ENCODE measurements at regions not wholly inside any gene's neighbourhood (a gene's known extent, or its start where the extent isn't known, plus 50 kb on each side); places are given as distances from the start of the nearest gene placed in this dataset.

GRCh38 chr1:239840336-239840735 is 251.3 kb upstream of the FMN2 start:
- no peaks in the 10 kb centered on the region for H3K9me3 ChIP-seq (ENCODE audit: low read depth)
- H3K27ac ChIP-seq, result no peak overlapping the region
- no peaks in the 10 kb centered on the region for H3K4me1 ChIP-seq (ENCODE audit: insufficient read depth)
- 84% methylated on average over 1 of the region's 1 CpG for WGBS (ENCODE audit: low lambda C conversion rate, missing lambda C conversion rate)
- H3K79me2 ChIP-seq, result no peaks in the 10 kb centered on the region
- H3K9me2 ChIP-seq (replicated peaks; ENCODE audit: insufficient read depth), result no peaks in the 10 kb centered on the region
- H3K36me3 ChIP-seq (replicated peaks; ENCODE audit: insufficient read depth, low read depth), result no peaks in the 10 kb centered on the region
- H2AFZ ChIP-seq, result no peak overlapping the region
- no peaks in the 10 kb centered on the region for H3K27me3 ChIP-seq
- DNase-seq (ENCODE audit: low spot score), result no peak
- H3K4me2 ChIP-seq, result no peak overlapping the region
- TF ChIP-seq EZH2 (IDR thresholded peaks at IDR 0.05; ENCODE audit: borderline replicate concordance) (no peak), CTCF (IDR thresholded peaks at IDR 0.05; ENCODE audit: poor library complexity) (no peak), EZH2phosphoT487 (IDR thresholded peaks at IDR 0.05; ENCODE audit: low read depth, severe bottlenecking, unreplicated experiment) (no peak)
- no peaks in the 10 kb centered on the region for H4K20me1 ChIP-seq (ENCODE audit: insufficient read depth, poor library complexity, severe bottlenecking)
- H3K4me3 ChIP-seq, result no peak overlapping the region

- no peaks in the 10 kb centered on the region for H3K4me1 ChIP-seq (ENCODE audit: insufficient read depth)
- H3K36me3 ChIP-seq (replicated peaks; ENCODE audit: insufficient read depth, low read depth), result no peaks in the 10 kb centered on the region
- H2AFZ ChIP-seq, result no peak overlapping the region
- TF ChIP-seq EZH2 (IDR thresholded peaks at IDR 0.05; ENCODE audit: borderline replicate concordance) (no peak), EZH2phosphoT487 (IDR thresholded peaks at IDR 0.05; ENCODE audit: low read depth, severe bottlenecking, unreplicated experiment) (no peak), CTCF (IDR thresholded peaks at IDR 0.05; ENCODE audit: poor library complexity) (no peak)
- H3K4me3 ChIP-seq, result no peak overlapping the region
- DNase-seq (ENCODE audit: low spot score), result no peak
- no peak overlapping the region for H3K27ac ChIP-seq
- H3K9me2 ChIP-seq (replicated peaks; ENCODE audit: insufficient read depth), result no peaks in the 10 kb centered on the region
- no peak overlapping the region for H3K4me2 ChIP-seq
- 83% methylated on average over 3 of the region's 3 CpGs for WGBS (ENCODE audit: low lambda C conversion rate, missing lambda C conversion rate)
- no peaks in the 10 kb centered on the region for H4K20me1 ChIP-seq (ENCODE audit: insufficient read depth, poor library complexity, severe bottlenecking)
- no peaks in the 10 kb centered on the region for H3K27me3 ChIP-seq
- no peaks in the 10 kb centered on the region for H3K79me2 ChIP-seq
- no peaks in the 10 kb centered on the region for H3K9me3 ChIP-seq (ENCODE audit: low read depth)
Observed at GRCh38 chr1:239840790-239841189, 250.9 kb upstream of the FMN2 start.

DNA sequence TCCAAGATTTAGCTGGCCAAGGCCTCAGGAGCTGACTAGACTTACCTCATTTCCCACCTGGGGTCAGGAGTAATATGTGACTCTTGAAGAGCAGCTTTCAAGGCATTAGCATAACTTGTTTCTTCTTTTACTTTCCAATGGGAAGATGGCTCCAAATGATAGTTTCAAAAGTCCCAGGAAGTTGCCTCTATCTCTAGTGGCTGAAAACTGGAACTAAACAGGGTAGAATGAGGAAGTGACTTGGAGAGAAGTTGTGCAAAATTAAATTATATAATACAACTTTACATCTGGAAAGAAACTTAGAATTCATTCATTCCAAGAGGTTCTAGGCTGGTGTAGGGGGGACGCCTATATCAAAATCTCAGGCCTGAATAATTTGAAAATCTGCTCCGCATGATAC is 250.1 kb upstream of the FMN2 start:
- Histone ChIP-seq H3K4me3 (no peak overlapping the region), H3K9me3 (ENCODE audit: low read depth) (no peaks in the 10 kb centered on the region), H3K4me1 (ENCODE audit: insufficient read depth) (no peaks in the 10 kb centered on the region), H3K27ac (no peak overlapping the region), H3K79me2 (no peaks in the 10 kb centered on the region), H3K27me3 (no peaks in the 10 kb centered on the region), H2AFZ (no peak overlapping the region), H3K36me3 (replicated peaks; ENCODE audit: insufficient read depth, low read depth) (no peaks in the 10 kb centered on the region), H4K20me1 (ENCODE audit: insufficient read depth, poor library complexity, severe bottlenecking) (no peaks in the 10 kb centered on the region), H3K4me2 (no peak overlapping the region), H3K9me2 (replicated peaks; ENCODE audit: insufficient read depth) (no peaks in the 10 kb centered on the region)
- 95% methylated on average over 2 of the region's 2 CpGs for WGBS (ENCODE audit: low lambda C conversion rate, missing lambda C conversion rate)
- TF ChIP-seq CTCF (IDR thresholded peaks at IDR 0.05; ENCODE audit: poor library complexity), result no peak
- TF ChIP-seq EZH2phosphoT487 (IDR thresholded peaks at IDR 0.05; ENCODE audit: low read depth, severe bottlenecking, unreplicated experiment), result no peak
- no peak for TF ChIP-seq EZH2 (IDR thresholded peaks at IDR 0.05; ENCODE audit: borderline replicate concordance)
- DNase-seq (ENCODE audit: low spot score), result no peak

GRCh38 chr1:239843541-239843940 is 248.1 kb upstream of the FMN2 start:
- no peak overlapping the region for H3K4me2 ChIP-seq
- WGBS (ENCODE audit: low lambda C conversion rate, missing lambda C conversion rate), result 86% methylated on average over 2 of the region's 2 CpGs
- no peaks in the 10 kb centered on the region for H3K4me1 ChIP-seq (ENCODE audit: insufficient read depth)

More at GRCh38 chr1:239843541-239843940, 248.1 kb upstream of the FMN2 start:
- Histone ChIP-seq H3K9me3 (ENCODE audit: low read depth) (no peaks in the 10 kb centered on the region), H4K20me1 (ENCODE audit: insufficient read depth, poor library complexity, severe bottlenecking) (no peaks in the 10 kb centered on the region), H3K4me3 (no peak overlapping the region), H3K9me2 (replicated peaks; ENCODE audit: insufficient read depth) (no peaks in the 10 kb centered on the region), H3K27ac (no peak overlapping the region), H2AFZ (no peak overlapping the region), H3K79me2 (no peaks in the 10 kb centered on the region), H3K27me3 (no peaks in the 10 kb centered on the region), H3K36me3 (replicated peaks; ENCODE audit: insufficient read depth, low read depth) (no peaks in the 10 kb centered on the region)
- TF ChIP-seq CTCF (IDR thresholded peaks at IDR 0.05; ENCODE audit: poor library complexity) (no peak), EZH2phosphoT487 (IDR thresholded peaks at IDR 0.05; ENCODE audit: low read depth, severe bottlenecking, unreplicated experiment) (no peak), EZH2 (IDR thresholded peaks at IDR 0.05; ENCODE audit: borderline replicate concordance) (no peak)
- no peak for DNase-seq (ENCODE audit: low spot score)

Measured in hepatocyte (in vitro differentiated cells).